ENCODE measurements at regions not wholly inside any gene's neighbourhood (a gene's known extent, or its start where the extent isn't known, plus 50 kb on each side); places are given as distances from the start of the nearest gene placed in this dataset.
"Not testable (repeated sequence)": the region's sequence is repeated elsewhere in the genome, so short reads cannot be mapped to it uniquely, and the experiment has no call there.

DNA sequence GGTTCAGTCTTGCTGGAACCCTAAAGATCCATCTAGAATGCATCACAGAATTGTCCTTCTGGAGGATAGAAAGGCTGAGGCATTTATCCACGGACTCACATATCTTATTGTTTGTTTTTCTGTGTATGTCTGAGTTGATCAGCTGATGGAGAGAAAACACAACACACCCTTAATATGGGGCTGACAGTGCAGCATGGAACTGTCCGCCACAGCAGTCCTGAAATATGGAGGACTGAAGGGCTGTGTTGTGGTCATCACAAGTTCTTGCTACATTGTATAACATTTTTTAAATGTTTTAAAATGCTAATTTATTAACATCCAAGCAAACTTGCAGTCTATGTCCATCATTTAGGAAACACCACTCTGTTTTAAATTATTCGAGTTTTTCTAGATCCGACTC is 448.9 kb upstream of the ERCC4 start:
- H3K4me3 ChIP-seq (ENCODE audit: control insufficient read depth in 1 of 2, extremely low read depth in 1 of 2, low read length in 1 of 2) = no peak overlapping the region
- no peaks in the 10 kb centered on the region for H3K27me3 ChIP-seq (replicated peaks in 1 of 2; ENCODE audit: control insufficient read depth in 2 of 2, extremely low read depth in 1 of 2, insufficient read depth in 2 of 2, low read length in 1 of 2)
- Mint-ChIP-seq H3K27me3 (peaks cover 0 to 2% of the 10 kb centered on the region in 2 donors), H3K36me3 (no peaks in the 10 kb centered on the region), H3K9me3 (peaks cover 2 to 17% (median 16%) of the 10 kb centered on the region in 3 donors), H3K27ac (no peak overlapping the region), H3K4me1 (no peaks in the 10 kb centered on the region), H3K4me3 (no peak overlapping the region)
- no peaks in the 10 kb centered on the region for H3K36me3 ChIP-seq (ENCODE audit: control insufficient read depth in 2 of 2, extremely low read depth in 1 of 2, insufficient read depth in 1 of 2, low read length in 1 of 2)
- no peak for ATAC-seq (replicated peaks in 1 of 4)
- CTCF ChIA-PET = no interaction called here
- POLR2A ChIA-PET = no interaction called here
- no peaks in the 10 kb centered on the region for H3K4me1 ChIP-seq (ENCODE audit: control insufficient read depth in 1 of 2, extremely low read depth in 1 of 2, insufficient read depth in 2 of 2, low read length in 2 of 2)
- WGBS (ENCODE audit: insufficient coverage) = no CpG with 5 or more reads among the region's 4 CpGs
- H3K27ac ChIP-seq (ENCODE audit: low read length) = no peak overlapping the region
- no peak for DNase-seq
- H3K9me3 ChIP-seq = no peaks in the 10 kb centered on the region

- H3K9me3 ChIP-seq = no peaks in the 10 kb centered on the region
- no peak overlapping the region for H3K4me3 Mint-ChIP-seq
- H3K4me3 ChIP-seq (ENCODE audit: control insufficient read depth in 1 of 2, extremely low read depth in 1 of 2, low read length in 1 of 2) = no peak overlapping the region
- no peaks in the 10 kb centered on the region for H3K27me3 ChIP-seq (replicated peaks in 1 of 2; ENCODE audit: control insufficient read depth in 2 of 2, extremely low read depth in 1 of 2, insufficient read depth in 2 of 2, low read length in 1 of 2)
- WGBS (ENCODE audit: insufficient coverage) = 90% methylated on average over 4 of the region's 4 CpGs
- peaks cover 0 to 4% (median 0%) of the 10 kb centered on the region in 3 donors for H3K9me3 Mint-ChIP-seq
- H3K36me3 Mint-ChIP-seq = no peaks in the 10 kb centered on the region
- ATAC-seq (replicated peaks in 1 of 4) = no peak
- H3K4me1 ChIP-seq (ENCODE audit: control insufficient read depth in 1 of 2, extremely low read depth in 1 of 2, insufficient read depth in 2 of 2, low read length in 2 of 2) = no peaks in the 10 kb centered on the region
- no peak overlapping the region for H3K27ac Mint-ChIP-seq
- CTCF ChIA-PET = no interaction called here
- H3K27ac ChIP-seq (ENCODE audit: low read length) = no peak overlapping the region
- H3K4me1 Mint-ChIP-seq = no peaks in the 10 kb centered on the region
- H3K27me3 Mint-ChIP-seq = no peaks in the 10 kb centered on the region
- H3K36me3 ChIP-seq (ENCODE audit: control insufficient read depth in 2 of 2, extremely low read depth in 1 of 2, insufficient read depth in 1 of 2, low read length in 1 of 2) = no peaks in the 10 kb centered on the region
- DNase-seq = no peak
- POLR2A ChIA-PET = no interaction called here
Measured at GRCh38 chr16:13478991-13479390, 441.0 kb upstream of the ERCC4 start.

DNA sequence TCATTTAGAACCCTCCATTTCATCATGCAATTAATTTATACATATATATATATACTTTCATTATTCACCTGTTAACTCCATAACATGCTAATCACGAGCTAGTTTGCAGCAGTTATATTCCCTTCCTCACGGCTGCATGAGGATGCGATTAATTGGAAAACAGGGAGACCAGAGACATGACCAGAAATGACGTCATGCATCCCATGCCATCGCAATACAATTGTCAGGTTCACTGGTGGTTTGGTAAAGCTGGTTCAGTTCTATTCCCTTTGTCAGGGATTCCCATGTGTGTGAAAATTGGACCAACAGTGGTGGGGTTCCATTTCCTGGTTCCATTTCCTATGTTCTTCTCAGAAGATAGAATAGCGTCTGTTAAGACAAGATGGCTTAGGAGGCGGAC is 440.4 kb upstream of the ERCC4 start:
- no peak for ATAC-seq (replicated peaks in 1 of 4)
- H3K27me3 Mint-ChIP-seq = no peaks in the 10 kb centered on the region
- CTCF ChIA-PET = no interaction called here

GRCh38 chr16:13480801-13481200 is 439.2 kb upstream of the ERCC4 start:
- no CpG with 5 or more reads among the region's 4 CpGs for WGBS (ENCODE audit: insufficient coverage)

More for the DNA sequence above, 440.4 kb upstream of the ERCC4 start:
- DNase-seq = no peak
- POLR2A ChIA-PET = no interaction called here
- no peak overlapping the region for H3K4me3 ChIP-seq (ENCODE audit: control insufficient read depth in 1 of 2, extremely low read depth in 1 of 2, low read length in 1 of 2)
- peaks cover 2 to 4% (median 2%) of the 10 kb centered on the region in 3 donors for H3K9me3 Mint-ChIP-seq
- H3K27ac Mint-ChIP-seq = no peak overlapping the region
- H3K4me3 Mint-ChIP-seq = no peak overlapping the region
- H3K4me1 ChIP-seq (ENCODE audit: control insufficient read depth in 1 of 2, extremely low read depth in 1 of 2, insufficient read depth in 2 of 2, low read length in 2 of 2) = no peaks in the 10 kb centered on the region
- H3K9me3 ChIP-seq = no peaks in the 10 kb centered on the region
- 92% methylated on average over 4 of the region's 7 CpGs for WGBS (ENCODE audit: insufficient coverage)
- H3K36me3 Mint-ChIP-seq = no peaks in the 10 kb centered on the region
- H3K4me1 Mint-ChIP-seq = no peaks in the 10 kb centered on the region
- no peak overlapping the region for H3K27ac ChIP-seq (ENCODE audit: low read length)
- no peaks in the 10 kb centered on the region for H3K36me3 ChIP-seq (ENCODE audit: control insufficient read depth in 2 of 2, extremely low read depth in 1 of 2, insufficient read depth in 1 of 2, low read length in 1 of 2)
- H3K27me3 ChIP-seq (replicated peaks in 1 of 2; ENCODE audit: control insufficient read depth in 2 of 2, extremely low read depth in 1 of 2, insufficient read depth in 2 of 2, low read length in 1 of 2) = no peaks in the 10 kb centered on the region

DNA sequence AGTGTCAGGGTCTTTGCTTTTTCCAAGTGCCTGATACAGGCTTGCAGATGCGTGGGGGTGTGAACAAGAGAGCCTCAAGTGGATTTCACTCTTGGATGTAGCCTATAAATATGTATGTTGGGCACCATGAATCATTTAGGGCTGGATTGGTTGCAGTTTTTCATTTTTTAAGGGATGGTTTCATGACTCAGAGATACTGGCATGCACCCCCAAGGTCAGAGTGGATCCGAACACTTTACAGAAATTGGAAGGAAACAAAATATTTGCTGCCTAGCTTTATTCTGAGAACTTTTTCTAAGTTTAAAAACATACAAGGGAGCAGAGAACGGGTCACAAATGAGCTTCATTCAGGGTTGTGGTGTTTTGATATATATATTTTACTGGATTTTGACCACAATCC is 436.8 kb upstream of the ERCC4 start:
- Mint-ChIP-seq H3K9me3 (peaks cover 4 to 16% (median 9%) of the 10 kb centered on the region in 3 donors), H3K27me3 (no peaks in the 10 kb centered on the region), H3K36me3 (no peaks in the 10 kb centered on the region), H3K27ac (no peak overlapping the region), H3K4me1 (no peaks in the 10 kb centered on the region), H3K4me3 (no peak overlapping the region)
- H3K27me3 ChIP-seq (replicated peaks in 1 of 2; ENCODE audit: control insufficient read depth in 2 of 2, extremely low read depth in 1 of 2, insufficient read depth in 2 of 2, low read length in 1 of 2) = no peaks in the 10 kb centered on the region
- ATAC-seq (replicated peaks in 1 of 4) (no peak), DNase-seq (no peak)
- H3K27ac ChIP-seq (ENCODE audit: low read length) = no peak overlapping the region
- POLR2A ChIA-PET = no interaction called here
- CTCF ChIA-PET = no interaction called here
- no peaks in the 10 kb centered on the region for H3K36me3 ChIP-seq (ENCODE audit: control insufficient read depth in 2 of 2, extremely low read depth in 1 of 2, insufficient read depth in 1 of 2, low read length in 1 of 2)
- no peaks in the 10 kb centered on the region for H3K4me1 ChIP-seq (ENCODE audit: control insufficient read depth in 1 of 2, extremely low read depth in 1 of 2, insufficient read depth in 2 of 2, low read length in 2 of 2)
- WGBS (ENCODE audit: insufficient coverage) = 86% methylated on average over 1 of the region's 3 CpGs
- H3K4me3 ChIP-seq (ENCODE audit: control insufficient read depth in 1 of 2, extremely low read depth in 1 of 2, low read length in 1 of 2) = no peak overlapping the region
- H3K9me3 ChIP-seq = no peaks in the 10 kb centered on the region

More at GRCh38 chr16:13480801-13481200, 439.2 kb upstream of the ERCC4 start:
- CTCF ChIA-PET = no interaction called here
- no peak overlapping the region for H3K4me3 Mint-ChIP-seq
- DNase-seq (no peak), ATAC-seq (replicated peaks in 1 of 4) (no peak)
- H3K9me3 Mint-ChIP-seq = peaks cover 4 to 12% (median 9%) of the 10 kb centered on the region in 3 donors
- Histone ChIP-seq H3K36me3 (ENCODE audit: control insufficient read depth in 2 of 2, extremely low read depth in 1 of 2, insufficient read depth in 1 of 2, low read length in 1 of 2) (no peaks in the 10 kb centered on the region), H3K27me3 (replicated peaks in 1 of 2; ENCODE audit: control insufficient read depth in 2 of 2, extremely low read depth in 1 of 2, insufficient read depth in 2 of 2, low read length in 1 of 2) (no peaks in the 10 kb centered on the region), H3K4me3 (ENCODE audit: control insufficient read depth in 1 of 2, extremely low read depth in 1 of 2, low read length in 1 of 2) (no peak overlapping the region), H3K27ac (ENCODE audit: low read length) (no peak overlapping the region), H3K9me3 (no peaks in the 10 kb centered on the region), H3K4me1 (ENCODE audit: control insufficient read depth in 1 of 2, extremely low read depth in 1 of 2, insufficient read depth in 2 of 2, low read length in 2 of 2) (no peaks in the 10 kb centered on the region)
- no peak overlapping the region for H3K27ac Mint-ChIP-seq
- no peaks in the 10 kb centered on the region for H3K27me3 Mint-ChIP-seq
- no peaks in the 10 kb centered on the region for H3K36me3 Mint-ChIP-seq
- POLR2A ChIA-PET = no interaction called here
- no peaks in the 10 kb centered on the region for H3K4me1 Mint-ChIP-seq

DNA sequence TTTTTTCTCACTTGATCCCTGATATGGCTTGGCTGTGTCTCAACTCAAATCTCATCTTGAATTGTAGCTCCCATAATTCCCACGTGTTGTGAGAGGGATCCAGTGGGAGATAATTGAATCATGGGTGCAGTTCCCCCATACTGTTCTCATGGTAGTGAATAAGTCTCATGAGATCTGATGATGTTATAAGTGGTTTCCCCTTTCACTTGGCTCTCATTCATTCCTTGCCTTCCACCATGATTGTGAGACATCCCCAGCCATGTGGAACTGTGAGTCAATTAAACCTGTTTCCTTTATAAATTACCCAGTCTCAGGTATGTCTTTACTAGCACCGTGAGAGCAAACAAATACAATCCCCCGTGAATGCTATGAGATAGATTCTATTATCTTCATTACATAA is 430.5 kb upstream of the ERCC4 start:
- H3K27ac ChIP-seq (ENCODE audit: low read length); CTCF ChIA-PET; ATAC-seq (replicated peaks in 1 of 4); H3K9me3 ChIP-seq; H3K27ac Mint-ChIP-seq; H3K36me3 Mint-ChIP-seq; H3K36me3 ChIP-seq (ENCODE audit: control insufficient read depth in 2 of 2, extremely low read depth in 1 of 2, insufficient read depth in 1 of 2, low read length in 1 of 2); H3K4me1 Mint-ChIP-seq; H3K4me3 Mint-ChIP-seq; DNase-seq; H3K4me3 ChIP-seq (ENCODE audit: control insufficient read depth in 1 of 2, extremely low read depth in 1 of 2, low read length in 1 of 2); H3K4me1 ChIP-seq (ENCODE audit: control insufficient read depth in 1 of 2, extremely low read depth in 1 of 2, insufficient read depth in 2 of 2, low read length in 2 of 2); POLR2A ChIA-PET; H3K27me3 ChIP-seq (replicated peaks in 1 of 2; ENCODE audit: control insufficient read depth in 2 of 2, extremely low read depth in 1 of 2, insufficient read depth in 2 of 2, low read length in 1 of 2): not testable (repeated sequence)
- no CpG with 5 or more reads among the region's 3 CpGs for WGBS (ENCODE audit: insufficient coverage)
- H3K27me3 Mint-ChIP-seq = peaks cover 5 to 12% of the 10 kb centered on the region in 2 donors
- H3K9me3 Mint-ChIP-seq = peaks cover 5 to 15% (median 15%) of the 10 kb centered on the region in 3 donors

GRCh38 chr16:13492046-13492445 is 427.9 kb upstream of the ERCC4 start:
- no peaks in the 10 kb centered on the region for H3K4me1 Mint-ChIP-seq
- ATAC-seq (replicated peaks in 1 of 4) = no peak
- ChIA-PET CTCF (no interaction called here), POLR2A (no interaction called here)
- H3K36me3 Mint-ChIP-seq = no peaks in the 10 kb centered on the region
- H3K36me3 ChIP-seq (ENCODE audit: control insufficient read depth in 2 of 2, extremely low read depth in 1 of 2, insufficient read depth in 1 of 2, low read length in 1 of 2) = no peaks in the 10 kb centered on the region
- no peak overlapping the region for H3K4me3 ChIP-seq (ENCODE audit: control insufficient read depth in 1 of 2, extremely low read depth in 1 of 2, low read length in 1 of 2)
- H3K9me3 Mint-ChIP-seq = peaks cover 0 to 11% (median 2%) of the 10 kb centered on the region in 3 donors
- no peak for DNase-seq
- no peaks in the 10 kb centered on the region for H3K9me3 ChIP-seq
- H3K4me3 Mint-ChIP-seq = no peak overlapping the region
- H3K27ac Mint-ChIP-seq = no peak overlapping the region
- H3K27me3 ChIP-seq (replicated peaks in 1 of 2; ENCODE audit: control insufficient read depth in 2 of 2, extremely low read depth in 1 of 2, insufficient read depth in 2 of 2, low read length in 1 of 2) = no peaks in the 10 kb centered on the region
- peaks cover 5 to 12% of the 10 kb centered on the region in 2 donors for H3K27me3 Mint-ChIP-seq
- H3K4me1 ChIP-seq (ENCODE audit: control insufficient read depth in 1 of 2, extremely low read depth in 1 of 2, insufficient read depth in 2 of 2, low read length in 2 of 2) = no peaks in the 10 kb centered on the region
- 40% methylated on average over 1 of the region's 4 CpGs for WGBS (ENCODE audit: insufficient coverage)
- no peak overlapping the region for H3K27ac ChIP-seq (ENCODE audit: low read length)
